ENCODE measurements at regions not wholly inside any gene's neighbourhood (a gene's known extent, or its start where the extent isn't known, plus 50 kb on each side); places are given as distances from the start of the nearest gene placed in this dataset.
"Not testable (repeated sequence)": the region's sequence is repeated elsewhere in the genome, so short reads cannot be mapped to it uniquely, and the experiment has no call there.

DNA sequence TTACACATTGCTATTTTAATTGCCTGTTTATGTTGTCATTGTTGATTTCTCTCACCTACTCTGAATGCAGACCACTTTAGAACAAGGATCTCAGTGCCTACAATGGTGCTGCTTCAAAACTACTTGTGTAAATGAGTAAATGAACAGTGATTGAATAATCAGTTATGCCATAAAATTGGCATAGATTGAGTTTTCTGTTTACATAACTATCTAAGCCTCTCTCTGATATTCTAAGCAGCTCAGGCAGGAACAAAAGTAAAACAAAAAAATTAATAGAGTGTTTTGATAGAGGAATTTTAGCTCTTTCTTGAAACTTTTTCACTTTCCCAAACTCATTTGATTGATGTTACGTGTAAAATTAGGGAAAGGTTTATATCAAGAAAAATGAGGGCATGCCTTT is 232.3 kb upstream of the KITLG start:
- TF ChIP-seq, protein P1, sequence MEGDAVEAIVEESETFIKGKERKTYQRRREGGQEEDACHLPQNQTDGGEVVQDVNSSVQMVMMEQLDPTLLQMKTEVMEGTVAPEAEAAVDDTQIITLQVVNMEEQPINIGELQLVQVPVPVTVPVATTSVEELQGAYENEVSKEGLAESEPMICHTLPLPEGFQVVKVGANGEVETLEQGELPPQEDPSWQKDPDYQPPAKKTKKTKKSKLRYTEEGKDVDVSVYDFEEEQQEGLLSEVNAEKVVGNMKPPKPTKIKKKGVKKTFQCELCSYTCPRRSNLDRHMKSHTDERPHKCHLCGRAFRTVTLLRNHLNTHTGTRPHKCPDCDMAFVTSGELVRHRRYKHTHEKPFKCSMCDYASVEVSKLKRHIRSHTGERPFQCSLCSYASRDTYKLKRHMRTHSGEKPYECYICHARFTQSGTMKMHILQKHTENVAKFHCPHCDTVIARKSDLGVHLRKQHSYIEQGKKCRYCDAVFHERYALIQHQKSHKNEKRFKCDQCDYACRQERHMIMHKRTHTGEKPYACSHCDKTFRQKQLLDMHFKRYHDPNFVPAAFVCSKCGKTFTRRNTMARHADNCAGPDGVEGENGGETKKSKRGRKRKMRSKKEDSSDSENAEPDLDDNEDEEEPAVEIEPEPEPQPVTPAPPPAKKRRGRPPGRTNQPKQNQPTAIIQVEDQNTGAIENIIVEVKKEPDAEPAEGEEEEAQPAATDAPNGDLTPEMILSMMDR (conservative IDR thresholded peaks at IDR 0.05; ENCODE audit: low read length) = no peak
- TF ChIP-seq EZH2phosphoT487 (IDR thresholded peaks at IDR 0.05; ENCODE audit: borderline replicate concordance, low read depth, low read length) = no peak
- H3K4me1 ChIP-seq (ENCODE audit: insufficient read depth, low read length, poor library complexity, severe bottlenecking) = no peaks in the 10 kb centered on the region
- no peaks in the 10 kb centered on the region for H3K9me3 ChIP-seq (ENCODE audit: low read length)
- ChIA-PET POLR2A (no interaction called here), CTCF (ENCODE audit: unreplicated experiment) (no interaction called here)
- 0 out of 2 replicates have a peak, but pooled peaks cover 4% of the 10 kb centered on the region for H3K9me2 ChIP-seq (ENCODE audit: insufficient read depth, low read length)
- H3K27ac ChIP-seq (ENCODE audit: low read depth, low read length, poor library complexity, severe bottlenecking) = no peak overlapping the region
- DNase-seq (ENCODE audit: low spot score) = no peak
- no TSS peak for BruUV-seq (replicated peaks)
- H3K4me3 ChIP-seq (ENCODE audit: low read depth, low read length, poor library complexity, severe bottlenecking) = no peak overlapping the region
- H3K36me3 ChIP-seq (ENCODE audit: insufficient read depth, low read length) = no peaks in the 10 kb centered on the region
- no peaks in the 10 kb centered on the region for H3K79me2 ChIP-seq (ENCODE audit: insufficient read depth, low read depth, low read length)
- H4K20me1 ChIP-seq (ENCODE audit: insufficient read depth, low read length) = no peaks in the 10 kb centered on the region
- intact Hi-C loops (cut with micrococcal nuclease; ENCODE audit: unreplicated experiment) = no loop called here
- H3K4me2 ChIP-seq (ENCODE audit: low read length) = no peak overlapping the region
- H2AFZ ChIP-seq (ENCODE audit: low read length) = no peak overlapping the region

DNA sequence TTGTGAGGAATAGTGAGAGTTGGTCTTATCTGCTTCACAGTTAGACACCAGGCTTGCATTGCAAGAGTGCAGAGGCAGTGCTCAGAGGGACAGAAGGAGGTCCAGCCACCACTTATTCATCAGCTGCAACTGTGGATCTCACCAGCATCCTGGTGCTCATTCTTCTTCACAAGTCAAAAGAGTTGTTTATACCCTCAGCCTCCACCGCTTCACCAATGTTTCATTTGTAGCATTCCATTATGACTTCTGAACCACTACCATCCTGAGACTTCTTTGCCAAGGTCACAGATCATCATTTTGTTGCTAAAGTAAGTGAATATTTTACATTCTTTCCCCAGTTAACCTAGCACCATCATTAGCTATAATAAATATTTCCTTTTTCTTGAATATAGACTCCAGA is 230.5 kb upstream of the KITLG start:
- no TSS peak for BruUV-seq (replicated peaks)
- no peak for DNase-seq (ENCODE audit: low spot score)
- H3K79me2 ChIP-seq (ENCODE audit: insufficient read depth, low read depth, low read length) = no peaks in the 10 kb centered on the region
- no peaks in the 10 kb centered on the region for H3K9me2 ChIP-seq (ENCODE audit: insufficient read depth, low read length)
- H3K36me3 ChIP-seq (ENCODE audit: insufficient read depth, low read length) = no peaks in the 10 kb centered on the region
- intact Hi-C loops (cut with micrococcal nuclease; ENCODE audit: unreplicated experiment) = no loop called here
- no peak overlapping the region for H3K27ac ChIP-seq (ENCODE audit: low read depth, low read length, poor library complexity, severe bottlenecking)
- CTCF ChIA-PET (ENCODE audit: unreplicated experiment) = no interaction called here
- H3K4me2 ChIP-seq (ENCODE audit: low read length) = no peak overlapping the region
- H4K20me1 ChIP-seq (ENCODE audit: insufficient read depth, low read length) = no peaks in the 10 kb centered on the region
- no peak overlapping the region for H2AFZ ChIP-seq (ENCODE audit: low read length)
- no peak overlapping the region for H3K4me3 ChIP-seq (ENCODE audit: low read depth, low read length, poor library complexity, severe bottlenecking)
- TF ChIP-seq, protein P1 (conservative IDR thresholded peaks at IDR 0.05; ENCODE audit: low read length) = no peak
- TF ChIP-seq EZH2phosphoT487 (IDR thresholded peaks at IDR 0.05; ENCODE audit: borderline replicate concordance, low read depth, low read length) = no peak
- H3K4me1 ChIP-seq (ENCODE audit: insufficient read depth, low read length, poor library complexity, severe bottlenecking) = no peaks in the 10 kb centered on the region
- POLR2A ChIA-PET = no interaction called here
- no peaks in the 10 kb centered on the region for H3K9me3 ChIP-seq (ENCODE audit: low read length)

DNA sequence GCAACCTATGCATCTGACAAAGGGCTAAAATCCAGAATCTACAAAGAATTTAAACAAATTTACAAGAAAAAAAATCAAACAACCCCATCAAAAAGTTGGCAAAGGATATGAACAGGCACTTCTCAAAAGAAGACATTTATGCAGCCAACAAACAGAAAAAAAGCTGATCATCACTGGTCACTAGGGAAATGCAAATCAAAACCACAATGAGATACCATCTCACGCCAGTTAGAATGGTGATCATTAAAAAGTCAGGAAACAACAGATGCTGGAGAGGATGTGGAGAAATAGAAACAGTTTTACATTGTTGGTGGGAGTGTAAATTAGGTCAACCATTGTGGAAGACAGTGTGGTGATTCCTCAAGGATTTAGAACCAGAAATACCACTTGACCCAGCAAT is 229.6 kb upstream of the KITLG start:
- intact Hi-C loops (cut with micrococcal nuclease; ENCODE audit: unreplicated experiment); H3K4me2 ChIP-seq (ENCODE audit: low read length); H4K20me1 ChIP-seq (ENCODE audit: insufficient read depth, low read length); H3K4me1 ChIP-seq (ENCODE audit: insufficient read depth, low read length, poor library complexity, severe bottlenecking); CTCF ChIA-PET (ENCODE audit: unreplicated experiment); H3K9me3 ChIP-seq (ENCODE audit: low read length); H3K27ac ChIP-seq (ENCODE audit: low read depth, low read length, poor library complexity, severe bottlenecking); H3K9me2 ChIP-seq (ENCODE audit: insufficient read depth, low read length); H3K79me2 ChIP-seq (ENCODE audit: insufficient read depth, low read depth, low read length); POLR2A ChIA-PET; DNase-seq (ENCODE audit: low spot score); H2AFZ ChIP-seq (ENCODE audit: low read length); H3K4me3 ChIP-seq (ENCODE audit: low read depth, low read length, poor library complexity, severe bottlenecking); BruUV-seq (replicated peaks); H3K36me3 ChIP-seq (ENCODE audit: insufficient read depth, low read length): not testable (repeated sequence)
